ENCODE measurements at regions not wholly inside any gene's neighbourhood (a gene's known extent, or its start where the extent isn't known, plus 50 kb on each side); places are given as distances from the start of the nearest gene placed in this dataset.

DNA sequence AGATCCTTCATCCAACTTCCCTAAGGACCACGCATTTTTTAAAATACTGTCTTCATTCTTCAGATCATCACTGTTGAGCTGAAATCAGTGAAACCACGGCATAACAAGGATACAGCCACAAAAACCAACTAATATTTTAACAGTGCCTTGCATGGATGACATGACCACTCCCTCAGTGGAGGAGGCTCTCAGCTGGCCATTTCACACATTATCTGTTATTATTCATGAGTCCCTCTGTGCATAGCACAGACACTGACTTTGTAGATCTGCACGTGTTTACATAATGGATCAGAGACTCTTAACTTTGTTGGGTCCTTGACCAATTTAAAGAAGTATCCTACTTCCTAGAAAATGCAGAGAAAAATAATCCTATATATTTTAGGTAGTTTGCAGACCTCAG is 104.8 kb upstream of the NUDT7 start:
- no peak overlapping the region for H3K4me3 ChIP-seq (ENCODE audit: low read depth, low read length)
- no peak for TF ChIP-seq CTCF (IDR thresholded peaks at IDR 0.05; ENCODE audit: low read depth, low read length)
- H3K27me3 ChIP-seq, result no peaks in the 10 kb centered on the region; the same call in 1 of the 2 replicates
- no peaks in the 10 kb centered on the region for H3K4me1 ChIP-seq
- H3K9me3 ChIP-seq, result no peaks in the 10 kb centered on the region
- DNase-seq, result no peak
- H3K36me3 ChIP-seq, result no peaks in the 10 kb centered on the region

GRCh38 chr16:77617996-77618395 is 104.3 kb upstream of the NUDT7 start:
- no peaks in the 10 kb centered on the region; the same call in 1 of the 2 replicates for H3K27me3 ChIP-seq
- no peak for TF ChIP-seq CTCF (IDR thresholded peaks at IDR 0.05; ENCODE audit: low read depth, low read length)
- no peak for DNase-seq
- no peaks in the 10 kb centered on the region for H3K36me3 ChIP-seq
- H3K4me1 ChIP-seq, result no peaks in the 10 kb centered on the region
- no peak overlapping the region for H3K4me3 ChIP-seq (ENCODE audit: low read depth, low read length)
- no peaks in the 10 kb centered on the region for H3K9me3 ChIP-seq

DNA sequence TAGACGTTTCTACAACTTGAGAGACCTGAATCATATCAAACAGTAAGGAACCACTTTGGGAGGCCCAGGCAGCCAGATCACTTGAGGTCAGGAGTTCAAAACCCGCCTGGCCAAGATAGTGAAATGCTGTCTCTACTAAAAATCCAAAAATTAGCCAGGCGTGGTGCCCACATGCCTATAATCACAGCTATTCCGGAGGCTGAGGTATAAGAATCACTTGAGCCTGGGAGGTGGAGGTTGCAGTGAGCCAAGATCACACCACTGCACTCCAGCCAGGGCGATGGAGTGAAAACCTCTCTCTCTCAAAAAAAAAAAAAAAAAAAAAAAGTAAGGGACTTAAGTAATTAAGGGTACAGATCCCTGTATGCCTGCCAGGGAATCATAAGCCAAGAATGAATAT is 103.4 kb upstream of the NUDT7 start:
- no peaks in the 10 kb centered on the region for H3K4me1 ChIP-seq

GRCh38 chr16:77624085-77624484 is 98.2 kb upstream of the NUDT7 start:
- H3K27me3 ChIP-seq, result no peaks in the 10 kb centered on the region
- H3K9me3 ChIP-seq, result no peaks in the 10 kb centered on the region; the same call in 1 of the 2 replicates
- no peak for DNase-seq
- H3K4me1 ChIP-seq, result no peaks in the 10 kb centered on the region
- TF ChIP-seq CTCF (IDR thresholded peaks at IDR 0.05; ENCODE audit: low read depth, low read length), result no peak
- H3K4me3 ChIP-seq (ENCODE audit: low read depth, low read length), result no peak overlapping the region
- H3K36me3 ChIP-seq, result no peaks in the 10 kb centered on the region

More for the DNA sequence above, 103.4 kb upstream of the NUDT7 start:
- no peak for TF ChIP-seq CTCF (IDR thresholded peaks at IDR 0.05; ENCODE audit: low read depth, low read length)
- Histone ChIP-seq H3K4me3 (ENCODE audit: low read depth, low read length) (no peak overlapping the region), H3K9me3 (no peaks in the 10 kb centered on the region; the same call in 1 of the 2 replicates), H3K27me3 (no peaks in the 10 kb centered on the region; the same call in 1 of the 2 replicates), H3K36me3 (no peaks in the 10 kb centered on the region)
- no peak for DNase-seq

DNA sequence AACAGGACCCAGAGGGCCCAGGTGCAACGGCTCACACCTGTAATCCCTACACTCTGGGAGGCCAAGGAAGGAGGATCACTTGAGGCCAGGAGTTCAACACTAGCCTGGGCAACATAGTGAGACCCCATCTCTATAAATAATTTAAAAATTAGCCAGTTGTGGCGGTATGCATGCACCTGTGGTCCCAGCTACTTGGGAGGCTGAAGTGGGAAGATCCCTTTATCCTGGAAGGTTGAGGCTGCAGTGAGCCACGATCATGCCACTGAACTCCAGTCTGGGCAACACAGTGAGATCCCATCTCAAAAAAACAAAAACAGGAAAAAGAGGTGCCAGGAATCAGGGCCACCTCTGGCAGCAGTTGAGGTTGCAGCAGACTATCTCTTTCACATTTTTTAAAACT is 85.7 kb upstream of the NUDT7 start:
- H3K27me3 ChIP-seq, result no peaks in the 10 kb centered on the region
- no peaks in the 10 kb centered on the region for H3K36me3 ChIP-seq
- H3K4me1 ChIP-seq, result no peaks in the 10 kb centered on the region
- H3K9me3 ChIP-seq, result no peaks in the 10 kb centered on the region; the same call in 1 of the 2 replicates
- TF ChIP-seq CTCF (IDR thresholded peaks at IDR 0.05; ENCODE audit: low read depth, low read length), result no peak
- no peak for DNase-seq
- no peak overlapping the region for H3K4me3 ChIP-seq (ENCODE audit: low read depth, low read length)

- DNase-seq, result no peak
- no peaks in the 10 kb centered on the region; the same call in 1 of the 2 replicates for H3K9me3 ChIP-seq
- no peaks in the 10 kb centered on the region for H3K4me1 ChIP-seq
- H3K27me3 ChIP-seq, result no peaks in the 10 kb centered on the region
- TF ChIP-seq CTCF (IDR thresholded peaks at IDR 0.05; ENCODE audit: low read depth, low read length), result no peak
- H3K4me3 ChIP-seq (ENCODE audit: low read depth, low read length), result no peak overlapping the region
- H3K36me3 ChIP-seq, result no peaks in the 10 kb centered on the region
These were observed 84.4 kb upstream of the NUDT7 start for GRCh38 chr16:77637940-77638339.
